GM12875 (cell line): ENCODE measurements at regions not wholly inside any gene's neighbourhood (a gene's known extent, or its start where the extent isn't known, plus 50 kb on each side); places are given as distances from the start of the nearest gene placed in this dataset.

ENCODE experiments used
- H3K4me3 ChIP-seq: one replicate; pipeline ENCODE4 v1.5.1; 2011; ENCODE audit warnings: low read depth, low read length, control low read depth
- CTCF ChIP-seq: IDR thresholded peaks from 2 replicates; pipeline ENCODE4 v1.5.1; 2011; ENCODE audit warnings: low read depth, mild to moderate bottlenecking, control low read depth, inconsistent platforms, low read length, moderate library complexity, borderline replicate concordance; ENCODE audit not compliant: insufficient read depth

- H3K4me3 ChIP-seq = no peak overlapping the region
- no peak for TF ChIP-seq CTCF
Measured at GRCh38 chr5:58346041-58346440, 113.8 kb downstream of the PLK2 start.

- TF ChIP-seq CTCF = no peak
- H3K4me3 ChIP-seq = no peak overlapping the region
Measured at GRCh38 chr5:58341476-58341875, 118.4 kb downstream of the PLK2 start.

GRCh38 chr5:58335518-58335917 lies 124.4 kb downstream of the PLK2 start:
- no peak for TF ChIP-seq CTCF

GRCh38 chr5:58334035-58334434 lies 125.9 kb downstream of the PLK2 start:
- no peak overlapping the region for H3K4me3 ChIP-seq
- no peak for TF ChIP-seq CTCF

More at GRCh38 chr5:58335518-58335917, 124.4 kb downstream of the PLK2 start:
- no peak overlapping the region for H3K4me3 ChIP-seq

GRCh38 chr5:58330781-58331180 lies 129.1 kb downstream of the PLK2 start:
- H3K4me3 ChIP-seq = no peak overlapping the region
- no peak for TF ChIP-seq CTCF

GRCh38 chr5:58327289-58327688 lies 132.6 kb downstream of the PLK2 start:
- no peak for TF ChIP-seq CTCF
- H3K4me3 ChIP-seq = no peak overlapping the region

- no peak overlapping the region for H3K4me3 ChIP-seq
- TF ChIP-seq CTCF = no peak
Measured at GRCh38 chr5:58326022-58326421, 133.9 kb downstream of the PLK2 start.
